HG03280 (cell line): ENCODE measurements at regions not wholly inside any gene's neighbourhood (a gene's known extent, or its start where the extent isn't known, plus 50 kb on each side); places are given as distances from the start of the nearest gene placed in this dataset.

Experiments used
- ATAC-seq: cut with Tn5 transposase; IDR thresholded peaks from one replicate; pipeline ENCODE4 v1.9.1; 2021; ENCODE audit warnings: mild to moderate bottlenecking, moderate library complexity; ENCODE audit not compliant: unreplicated experiment

GRCh38 chr9:1320607-1321195 lies 270.5 kb downstream of the DMRT2 start:
- no peak for ATAC-seq

GRCh38 chr9:1327467-1327866 lies 277.3 kb downstream of the DMRT2 start:
- no peak for ATAC-seq

GRCh38 chr9:1328341-1328740 lies 278.2 kb downstream of the DMRT2 start:
- no peak for ATAC-seq

- ATAC-seq = no peak
Measured at GRCh38 chr9:1331546-1332038, 281.4 kb downstream of the DMRT2 start.

- ATAC-seq = no peak
Measured at GRCh38 chr9:1332156-1332555, 282.0 kb downstream of the DMRT2 start.

GRCh38 chr9:1335174-1335573 lies 285.0 kb downstream of the DMRT2 start:
- ATAC-seq = no peak

GRCh38 chr9:1337169-1337568 lies 287.0 kb downstream of the DMRT2 start:
- ATAC-seq = no peak

GRCh38 chr9:1340390-1340789 lies 290.2 kb downstream of the DMRT2 start:
- no peak for ATAC-seq

GRCh38 chr9:1353291-1353690 lies 303.1 kb downstream of the DMRT2 start:
- no peak for ATAC-seq

GRCh38 chr9:1354086-1354485 lies 303.9 kb downstream of the DMRT2 start:
- ATAC-seq = no peak

GRCh38 chr9:1354606-1355005 lies 304.4 kb downstream of the DMRT2 start:
- no peak for ATAC-seq

- no peak for ATAC-seq
Measured at GRCh38 chr9:1355656-1356055, 305.5 kb downstream of the DMRT2 start.

GRCh38 chr9:1362845-1363244 lies 312.7 kb downstream of the DMRT2 start:
- ATAC-seq = no peak

- no peak for ATAC-seq
Measured at GRCh38 chr9:1366276-1366675, 316.1 kb downstream of the DMRT2 start.

- no peak for ATAC-seq
Measured at GRCh38 chr9:1369297-1369696, 319.1 kb downstream of the DMRT2 start.

- ATAC-seq = no peak
Measured at GRCh38 chr9:1373445-1373844, 323.3 kb downstream of the DMRT2 start.

GRCh38 chr9:1383899-1384455 lies 333.8 kb downstream of the DMRT2 start:
- ATAC-seq = no peak

GRCh38 chr9:1384816-1385215 lies 334.7 kb downstream of the DMRT2 start:
- ATAC-seq = no peak

GRCh38 chr9:1386420-1386819 lies 336.3 kb downstream of the DMRT2 start:
- no peak for ATAC-seq

GRCh38 chr9:1388216-1388615 lies 338.1 kb downstream of the DMRT2 start:
- no peak for ATAC-seq

GRCh38 chr9:1400983-1401382 lies 350.8 kb downstream of the DMRT2 start:
- ATAC-seq = no peak

GRCh38 chr9:1404940-1405339 lies 354.8 kb downstream of the DMRT2 start:
- no peak for ATAC-seq

- no peak for ATAC-seq
Measured at GRCh38 chr9:1411826-1412225, 361.7 kb downstream of the DMRT2 start.
